PC-3 (cell line): ENCODE measurements at regions not wholly inside any gene's neighbourhood (a gene's known extent, or its start where the extent isn't known, plus 50 kb on each side); places are given as distances from the start of the nearest gene placed in this dataset.

Experiments
- CTCF ChIP-seq: fragments of 300-600 bp; sonication (generic); conservative IDR thresholded peaks from 2 replicates; pipeline ENCODE4 v1.5.1; 2017; ENCODE audit warnings: antibody characterized with exemption, low read depth, mild to moderate bottlenecking, low read length
- EZH2phosphoT487 ChIP-seq: fragments of 300-600 bp; sonication (generic); IDR thresholded peaks from 2 replicates; pipeline ENCODE4 v1.6.1; 2018; ENCODE audit warnings: mild to moderate bottlenecking, antibody characterized with exemption, low read length, borderline replicate concordance

- no peak for TF ChIP-seq CTCF
- no peak for TF ChIP-seq EZH2phosphoT487
Observed at GRCh38 chr11:119888119-119888518, 159.1 kb upstream of the NECTIN1 start.
